ENCODE measurements at regions not wholly inside any gene's neighbourhood (a gene's known extent, or its start where the extent isn't known, plus 50 kb on each side); places are given as distances from the start of the nearest gene placed in this dataset.
"Not testable (repeated sequence)": the region's sequence is repeated elsewhere in the genome, so short reads cannot be mapped to it uniquely, and the experiment has no call there.

- TF ChIP-seq CTCF (IDR thresholded peaks at IDR 0.05); EZH2 (IDR thresholded peaks at IDR 0.05; ENCODE audit: borderline replicate concordance, insufficient read depth, low read depth, low read length, poor library complexity, severe bottlenecking): not testable (repeated sequence)
These were observed 145.7 kb upstream of the VKORC1L1 start for GRCh38 chr7:65727182-65727581.

All from B cell (primary cell).